Astrocyte (in vitro differentiated cells and primary cell): ENCODE measurements at regions not wholly inside any gene's neighbourhood (a gene's known extent, or its start where the extent isn't known, plus 50 kb on each side); places are given as distances from the start of the nearest gene placed in this dataset.

ENCODE experiments used
- DNase-seq: peaks from one replicate; pipeline ENCODE4 v3.0.0-alpha.2; 2010; ENCODE audit warnings: low read depth
- FAIRE-seq: peaks from 2 replicates; lab custom pipeline; 2011; peaks lifted over from hg19 to GRCh38; lab: Jason Lieb, UNC
- H2AFZ ChIP-seq: 2 replicates; pipeline ENCODE4 v1.6.0; 2012; ENCODE audit warnings: low read depth, low read length, inconsistent platforms
- H3K27ac ChIP-seq: 2 replicates; pipeline ENCODE4 v1.5.1; 2011; ENCODE audit warnings: low read depth, low read length, inconsistent platforms
- H3K27me3 ChIP-seq: 2 replicates; pipeline ENCODE4 v1.6.0; 2011; ENCODE audit warnings: low read length, inconsistent platforms; ENCODE audit not compliant: insufficient read depth
- H3K36me3 ChIP-seq: 2 replicates; pipeline ENCODE4 v1.5.1; 2011; ENCODE audit warnings: low read length, inconsistent platforms; ENCODE audit not compliant: insufficient read depth
- H3K4me1 ChIP-seq: 2 replicates; pipeline ENCODE4 v1.5.1; 2011; ENCODE audit warnings: low read length, inconsistent platforms; ENCODE audit not compliant: insufficient read depth
- H3K4me2 ChIP-seq: 2 replicates; pipeline ENCODE4 v1.6.0; 2012; ENCODE audit warnings: low read length, inconsistent platforms
- H3K4me3 ChIP-seq: 2 replicates; pipeline ENCODE4 v1.5.1; 2011; ENCODE audit warnings: low read depth, mild to moderate bottlenecking, low read length, inconsistent platforms; ENCODE audit not compliant: insufficient read depth
- H3K79me2 ChIP-seq: 2 replicates; pipeline ENCODE4 v1.6.0; 2012; ENCODE audit warnings: mild to moderate bottlenecking, low read length, inconsistent platforms; ENCODE audit not compliant: insufficient read depth
- H3K9ac ChIP-seq: 2 replicates; pipeline ENCODE4 v1.6.0; 2012; ENCODE audit warnings: mild to moderate bottlenecking, low read length, inconsistent platforms
- H3K9me3 ChIP-seq: 2 replicates; pipeline ENCODE4 v1.5.1; 2012; ENCODE audit warnings: low read depth, mild to moderate bottlenecking, low read length, inconsistent platforms; ENCODE audit not compliant: insufficient read depth
- H4K20me1 ChIP-seq: 2 replicates; pipeline ENCODE4 v1.6.0; 2012; ENCODE audit warnings: low read length, inconsistent platforms; ENCODE audit not compliant: insufficient read depth
- H3K27ac Mint-ChIP-seq: one replicate; pipeline ENCODE4 v1.8.0; 2021; ENCODE audit warnings: mild to moderate bottlenecking, mixed read lengths; ENCODE audit not compliant: unreplicated experiment
- H3K27me3 Mint-ChIP-seq: one replicate; pipeline ENCODE4 v1.8.0; 2021; ENCODE audit warnings: low read depth, mixed read lengths; ENCODE audit not compliant: unreplicated experiment
- H3K36me3 Mint-ChIP-seq: one replicate; pipeline ENCODE4 v1.8.0; 2021; ENCODE audit warnings: low read depth, mixed read lengths; ENCODE audit not compliant: unreplicated experiment
- H3K4me1 Mint-ChIP-seq: one replicate; pipeline ENCODE4 v1.8.0; 2021; ENCODE audit warnings: low read depth, mixed read lengths; ENCODE audit not compliant: unreplicated experiment
- H3K4me3 Mint-ChIP-seq: one replicate; pipeline ENCODE4 v1.8.0; 2021; ENCODE audit warnings: mild to moderate bottlenecking, moderate library complexity, mixed read lengths; ENCODE audit not compliant: unreplicated experiment
- H3K9me3 Mint-ChIP-seq: one replicate; pipeline ENCODE4 v1.8.0; 2021; ENCODE audit warnings: mild to moderate bottlenecking, mixed read lengths; ENCODE audit not compliant: unreplicated experiment
- CTCF ChIP-seq: IDR thresholded peaks from 2 replicates; pipeline ENCODE4 v1.5.1; 2011; ENCODE audit warnings: low read depth, mild to moderate bottlenecking, inconsistent platforms, low read length, moderate library complexity; ENCODE audit not compliant: insufficient read depth
- EZH2 ChIP-seq: IDR thresholded peaks from 2 replicates; pipeline ENCODE4 v1.6.1; 2012; ENCODE audit warnings: mild to moderate bottlenecking, low read length, inconsistent platforms; ENCODE audit not compliant: insufficient read depth

GRCh38 chr9:109681301-109681700 lies 98.7 kb upstream of the PALM2AKAP2 start:
- H3K4me2 ChIP-seq: no peak overlapping the region
- Mint-ChIP-seq H3K36me3 (peaks cover 2% of the 10 kb centered on the region), H3K4me1 (no peaks in the 10 kb centered on the region), H3K4me3 (no peak overlapping the region), H3K27me3 (peaks cover 19% of the 10 kb centered on the region), H3K27ac (no peak overlapping the region), H3K9me3 (peaks cover 2% of the 10 kb centered on the region)
- no peaks in the 10 kb centered on the region for H3K36me3 ChIP-seq
- H3K4me1 ChIP-seq: no peaks in the 10 kb centered on the region
- DNase-seq (no peak), FAIRE-seq (no peak)
- no peaks in the 10 kb centered on the region for H4K20me1 ChIP-seq
- no peaks in the 10 kb centered on the region for H3K27me3 ChIP-seq
- no peak overlapping the region for H3K4me3 ChIP-seq
- H2AFZ ChIP-seq: no peak overlapping the region
- no peaks in the 10 kb centered on the region for H3K79me2 ChIP-seq
- TF ChIP-seq CTCF: no peak
- no peak for TF ChIP-seq EZH2
- H3K27ac ChIP-seq: no peak overlapping the region
- no peak overlapping the region for H3K9ac ChIP-seq
- no peaks in the 10 kb centered on the region for H3K9me3 ChIP-seq

- DNase-seq: no peak
- Mint-ChIP-seq H3K9me3 (peaks cover 7% of the 10 kb centered on the region), H3K27ac (no peak overlapping the region)
Observed at GRCh38 chr9:109682227-109682626, 97.8 kb upstream of the PALM2AKAP2 start.

More at GRCh38 chr9:109682227-109682626, 97.8 kb upstream of the PALM2AKAP2 start:
- no peak for TF ChIP-seq CTCF
- TF ChIP-seq EZH2: no peak
- no peak overlapping the region for H3K9ac ChIP-seq
- no peak overlapping the region for H3K27ac ChIP-seq
- no peak for FAIRE-seq
- H3K4me3 ChIP-seq: no peak overlapping the region
- H3K4me1 ChIP-seq: no peaks in the 10 kb centered on the region
- H2AFZ ChIP-seq: no peak overlapping the region
- Mint-ChIP-seq H3K27me3 (peaks cover 12% of the 10 kb centered on the region), H3K4me3 (no peak overlapping the region), H3K4me1 (no peaks in the 10 kb centered on the region), H3K36me3 (peaks cover 2% of the 10 kb centered on the region)
- no peaks in the 10 kb centered on the region for H3K27me3 ChIP-seq
- H3K9me3 ChIP-seq: no peaks in the 10 kb centered on the region
- H4K20me1 ChIP-seq: no peaks in the 10 kb centered on the region
- H3K4me2 ChIP-seq: no peak overlapping the region
- H3K79me2 ChIP-seq: no peaks in the 10 kb centered on the region
- no peaks in the 10 kb centered on the region for H3K36me3 ChIP-seq
